Dedifferentiated amniotic fluid mesenchymal stem cell (primary cell): ENCODE measurements at regions not wholly inside any gene's neighbourhood (a gene's known extent, or its start where the extent isn't known, plus 50 kb on each side); places are given as distances from the start of the nearest gene placed in this dataset.
"Not testable (repeated sequence)": the region's sequence is repeated elsewhere in the genome, so short reads cannot be mapped to it uniquely, and the experiment has no call there.

Experiments used
- DNase-seq: peaks from one replicate; pipeline ENCODE4 v3.0.0-alpha.2; 2016; ENCODE audit errors: extremely low spot score

- DNase-seq: no peak
These were observed 924.3 kb upstream of the CDH10 start for GRCh38 chr5:25568989-25569625.

GRCh38 chr5:25568294-25568693 lies 923.5 kb upstream of the CDH10 start:
- no peak for DNase-seq

- no peak for DNase-seq
These were observed 923.1 kb upstream of the CDH10 start for GRCh38 chr5:25567881-25568280.

GRCh38 chr5:25562656-25563055 lies 917.9 kb upstream of the CDH10 start:
- no peak for DNase-seq

GRCh38 chr5:25554077-25554476 lies 909.3 kb upstream of the CDH10 start:
- DNase-seq: no peak

- DNase-seq: no peak
These were observed 908.2 kb upstream of the CDH10 start for GRCh38 chr5:25552871-25553481.

GRCh38 chr5:25550793-25551192 lies 906.0 kb upstream of the CDH10 start:
- no peak for DNase-seq

GRCh38 chr5:25544652-25545249 lies 900.0 kb upstream of the CDH10 start:
- no peak for DNase-seq

- DNase-seq: no peak
These were observed 895.9 kb upstream of the CDH10 start for GRCh38 chr5:25540628-25541027.

GRCh38 chr5:25539536-25539935 lies 894.8 kb upstream of the CDH10 start:
- no peak for DNase-seq

GRCh38 chr5:25536461-25536860 lies 891.7 kb upstream of the CDH10 start:
- not testable (repeated sequence) for DNase-seq

GRCh38 chr5:25516141-25516540 lies 871.4 kb upstream of the CDH10 start:
- no peak for DNase-seq

GRCh38 chr5:25515525-25515924 lies 870.7 kb upstream of the CDH10 start:
- DNase-seq: no peak

- not testable (repeated sequence) for DNase-seq
These were observed 865.9 kb upstream of the CDH10 start for GRCh38 chr5:25510692-25511091.

- DNase-seq: not testable (repeated sequence)
These were observed 863.2 kb upstream of the CDH10 start for GRCh38 chr5:25508011-25508410.

GRCh38 chr5:25500635-25501034 lies 855.9 kb upstream of the CDH10 start:
- DNase-seq: no peak

- DNase-seq: no peak
These were observed 845.2 kb upstream of the CDH10 start for GRCh38 chr5:25489834-25490538.

- DNase-seq: no peak
These were observed 843.3 kb upstream of the CDH10 start for GRCh38 chr5:25488119-25488518.

- DNase-seq: no peak
These were observed 839.6 kb upstream of the CDH10 start for GRCh38 chr5:25484391-25484790.

- no peak for DNase-seq
These were observed 836.7 kb upstream of the CDH10 start for GRCh38 chr5:25481463-25481862.

- no peak for DNase-seq
These were observed 814.3 kb upstream of the CDH10 start for GRCh38 chr5:25459082-25459481.

GRCh38 chr5:25458628-25459027 lies 813.9 kb upstream of the CDH10 start:
- no peak for DNase-seq

- DNase-seq: no peak
These were observed 808.7 kb upstream of the CDH10 start for GRCh38 chr5:25453500-25453899.
